A549 (cell line): ENCODE measurements at regions not wholly inside any gene's neighbourhood (a gene's known extent, or its start where the extent isn't known, plus 50 kb on each side); places are given as distances from the start of the nearest gene placed in this dataset.

ENCODE experiments used
- PBX3 ChIP-seq: IDR thresholded peaks from 2 replicates; pipeline ENCODE4 v1.6.1; 2012
- POLR2A ChIP-seq: IDR thresholded peaks from 2 replicates; pipeline ENCODE4 v1.6.1; 2012; ENCODE audit warnings: mild to moderate bottlenecking, low read length
- REST ChIP-seq: fragments of 200-600 bp; sonication (generic); IDR thresholded peaks from 2 replicates; pipeline ENCODE4 v1.6.1; 2016; ENCODE audit warnings: antibody characterized with exemption, mild to moderate bottlenecking, moderate library complexity
- USF2 ChIP-seq: fragments of 450-650 bp; IDR thresholded peaks from 2 replicates; pipeline ENCODE4 v1.6.1; 2014; ENCODE audit warnings: antibody characterized with exemption

GRCh38 chr2:48845684-48846083 lies 90.2 kb upstream of the LHCGR start:
- TF ChIP-seq POLR2A (no peak), REST (no peak), PBX3 (no peak), USF2 (no peak)
